GM12878 (cell line): ENCODE measurements at regions not wholly inside any gene's neighbourhood (a gene's known extent, or its start where the extent isn't known, plus 50 kb on each side); places are given as distances from the start of the nearest gene placed in this dataset.

Source experiments
- ATAC-seq: fragments of 200-7000 bp; cut with Tn5 transposase; 3 replicates; pipeline ENCODE4 v1.9.1; 2020; ENCODE audit warnings: mild to moderate bottlenecking, moderate library complexity
- BruUV-seq: library from RNA; stranded (reverse); fragments of 400-500 nt; replicated peaks from 2 replicates; lab custom pipeline; 2021; lab: Mats Ljungman, UMichigan
- CTCF ChIA-PET: fragments of 300-600 bp; sonication (Branson Sonifier 250); formaldehyde crosslinking; extraction: SDS; loops from one replicate; lab custom pipeline; 2021; ENCODE audit warnings: inconsistent platforms; lab: Yijun Ruan, JAX
- POLR2A ChIA-PET: fragments of 350-600 bp; formaldehyde crosslinking; extraction: SDS; loops from one replicate; lab custom pipeline; 2021; ENCODE audit warnings: inconsistent platforms; lab: Charles Lee
- RAD21 ChIA-PET: fragments of 300-600 bp; sonication (Branson Sonifier 250); formaldehyde crosslinking; loops from one replicate; lab custom pipeline; 2023; ENCODE audit warnings: antibody characterized with exemption; ENCODE audit not compliant: unreplicated experiment; lab: Charles Lee
- SMC1A ChIA-PET: fragments of 300-600 bp; sonication (Branson Sonifier 250); formaldehyde crosslinking; loops from one replicate; lab custom pipeline; 2023; ENCODE audit not compliant: unreplicated experiment, uncharacterized antibody; lab: Charles Lee
- DNase-seq: peaks from one replicate; pipeline ENCODE4 v3.0.0-alpha.2; 2011; ENCODE audit warnings: low read depth, low spot score
- FAIRE-seq: peaks from 3 replicates; lab custom pipeline; 2011; peaks lifted over from hg19 to GRCh38; lab: Jason Lieb, UNC
- H2AFZ ChIP-seq: 2 replicates; pipeline ENCODE4 v1.6.0; 2011; ENCODE audit warnings: low read depth, low read length, control low read depth; ENCODE audit not compliant: control insufficient read depth
- H3K27ac ChIP-seq: 2 replicates; pipeline ENCODE4 v1.5.1; 2011; ENCODE audit warnings: control low read depth; ENCODE audit not compliant: control insufficient read depth, insufficient read depth
- H3K27me3 ChIP-seq, 2 experiments: replicated peaks in 1 of 2; 2 replicates each; pipeline versions ENCODE4 v1.6.0 to v1.6.1; 2011; ENCODE audit warnings: low read length in 1 of 2; ENCODE audit not compliant: control insufficient read depth in 2 of 2, insufficient read depth in 2 of 2
- H3K36me3 ChIP-seq, 2 experiments: 2 replicates each; pipeline ENCODE4 v1.5.1; 2011; ENCODE audit warnings: low read length in 1 of 2; ENCODE audit not compliant: control insufficient read depth in 2 of 2, insufficient read depth in 2 of 2
- H3K4me1 ChIP-seq: 2 replicates; pipeline ENCODE4 v1.6.1; 2011; ENCODE audit warnings: mild to moderate bottlenecking, low read length, moderate library complexity, mixed read lengths; ENCODE audit not compliant: control insufficient read depth, insufficient read depth
- H3K4me2 ChIP-seq: 2 replicates; pipeline ENCODE4 v1.6.0; 2011; ENCODE audit warnings: control low read depth; ENCODE audit not compliant: control insufficient read depth, insufficient read depth
- H3K4me3 ChIP-seq: fragments of 200-600 bp; sonication (generic); 2 replicates; pipeline ENCODE4 v1.5.1; 2016
- H3K79me2 ChIP-seq: 2 replicates; pipeline ENCODE4 v1.6.0; 2011; ENCODE audit warnings: low read length; ENCODE audit not compliant: control insufficient read depth, insufficient read depth
- H3K9ac ChIP-seq: 2 replicates; pipeline ENCODE4 v1.8.0; 2011; ENCODE audit warnings: low read length, control low read depth, mixed read lengths; ENCODE audit not compliant: control insufficient read depth, insufficient read depth
- H3K9me3 ChIP-seq: replicated peaks from 3 replicates; pipeline ENCODE4 v1.5.1; 2011; ENCODE audit warnings: mild to moderate bottlenecking, low read length; ENCODE audit not compliant: control insufficient read depth, insufficient read depth
- H4K20me1 ChIP-seq: 2 replicates; pipeline ENCODE4 v1.6.0; 2011; ENCODE audit not compliant: control insufficient read depth, insufficient read depth
- MTA2 ChIP-seq: fragments of 450-650 bp; IDR thresholded peaks from 2 replicates; pipeline ENCODE4 v1.6.1; 2016; ENCODE audit warnings: low read depth, mild to moderate bottlenecking, moderate library complexity
- NRF1 ChIP-seq: conservative IDR thresholded peaks from 2 replicates; pipeline ENCODE4 v1.6.1; 2011; ENCODE audit warnings: mild to moderate bottlenecking, low read depth, low read length, improper control_type of control experiment
- PML ChIP-seq: IDR thresholded peaks from 2 replicates; pipeline ENCODE4 v1.6.1; 2012; ENCODE audit warnings: low read length, inconsistent platforms
- POLR2AphosphoS5 ChIP-seq: IDR thresholded peaks from 2 replicates; pipeline ENCODE4 v1.6.1; 2011; ENCODE audit warnings: mild to moderate bottlenecking, low read length, inconsistent platforms
- RAD21 ChIP-seq: IDR thresholded peaks from 2 replicates; pipeline ENCODE4 v1.6.1; 2011; ENCODE audit warnings: mild to moderate bottlenecking, low read depth, low read length, moderate library complexity; ENCODE audit not compliant: insufficient read depth
- TBL1XR1 ChIP-seq: IDR thresholded peaks from 2 replicates; pipeline ENCODE4 v1.6.1; 2012; ENCODE audit warnings: low read depth, low read length, improper control_type of control experiment
- ZBTB33 ChIP-seq: fragments of 450-650 bp; IDR thresholded peaks from 2 replicates; pipeline ENCODE4 v1.6.1; 2017; ENCODE audit warnings: mild to moderate bottlenecking
- ZBTB4 ChIP-seq: fragments of 450-650 bp; formaldehyde crosslinking; IDR thresholded peaks from 2 replicates; pipeline ENCODE4 v1.4.0; 2022; ENCODE audit warnings: mild to moderate bottlenecking, moderate library complexity
- ZNF207 ChIP-seq: fragments of 450-650 bp; IDR thresholded peaks from 2 replicates; pipeline ENCODE4 v1.6.1; 2014; ENCODE audit warnings: antibody characterized with exemption, mild to moderate bottlenecking, borderline replicate concordance
- WGBS: methylation state at CpG from one replicate; pipeline ENCODE4 v1.1.6; 2016; ENCODE audit warnings: low lambda C conversion rate; ENCODE audit not compliant: insufficient replicate concordance, insufficient coverage; ENCODE audit errors: missing lambda C conversion rate; 5-methylcytosine and 5-hydroxymethylcytosine counted together
- in situ Hi-C: fragments of 300-500 bp; cut with MboI; formaldehyde crosslinking; loops from 9 replicates; pipeline ENCODE4 v1.14.3; 2018; ENCODE audit warnings: mixed read lengths
- intact Hi-C: fragments of 100-400 bp; cut with micrococcal nuclease; formaldehyde crosslinking; loops from one replicate; pipeline ENCODE4 v1.14.2; 2022; ENCODE audit not compliant: unreplicated experiment

- TF ChIP-seq ZBTB4: no peak
- no peak for TF ChIP-seq ZNF207
- TF ChIP-seq MTA2: no peak
- TF ChIP-seq RAD21: no peak
- TF ChIP-seq TBL1XR1: no peak
- no peak for TF ChIP-seq PML
- TF ChIP-seq NRF1: no peak
Observed at GRCh38 chr10:53269482-53269881, 496.9 kb upstream of the MBL2 start (continued).

GRCh38 chr10:53260213-53260612 is 487.6 kb upstream of the MBL2 start:
- Histone ChIP-seq H3K36me3 (no peaks in the 10 kb centered on the region), H3K79me2 (no peaks in the 10 kb centered on the region), H3K9me3 (no peaks in the 10 kb centered on the region)
- TF ChIP-seq ZBTB33 (no peak), POLR2AphosphoS5 (no peak)
- TF ChIP-seq, all 136 proteins: peak for 0
- Histone ChIP-seq H3K27ac (no peak overlapping the region), H3K4me2 (no peak overlapping the region), H3K4me1 (no peaks in the 10 kb centered on the region), H4K20me1 (no peaks in the 10 kb centered on the region), H3K27me3 (no peaks in the 10 kb centered on the region), H3K4me3 (no peak overlapping the region), H3K9ac (no peak overlapping the region), H2AFZ (no peak overlapping the region)
- no peak for ATAC-seq
- DNase-seq: no peak
- ChIA-PET RAD21 (no interaction called here), CTCF (no interaction called here), POLR2A (no interaction called here), SMC1A (no interaction called here)
- in situ Hi-C loops (no loop called here), intact Hi-C loops (no loop called here)
- no peak for FAIRE-seq
- WGBS: 0% methylated on average over 1 of the region's 1 CpG
- BruUV-seq: no TSS peak
